OCI-LY1 (cell line): ENCODE measurements at regions not wholly inside any gene's neighbourhood (a gene's known extent, or its start where the extent isn't known, plus 50 kb on each side); places are given as distances from the start of the nearest gene placed in this dataset.

ENCODE experiments used
- H2AFZ ChIP-seq: fragments of 200-600 bp; sonication (generic), shearing (Covaris generic); 2 replicates; pipeline ENCODE4 v1.6.0; 2014; ENCODE audit warnings: antibody characterized with exemption, mild to moderate bottlenecking, low read length
- H3F3A ChIP-seq: fragments of 200-600 bp; sonication (generic), shearing (Covaris generic); 2 replicates; pipeline ENCODE4 v1.6.0; 2014; ENCODE audit warnings: mild to moderate bottlenecking, antibody characterized with exemption, low read length, moderate library complexity; ENCODE audit not compliant: insufficient read depth
- H3K27ac ChIP-seq: fragments of 200-600 bp; sonication (generic); 2 replicates; pipeline ENCODE4 v1.5.1; 2014; ENCODE audit warnings: low read length, mixed run types, mild to moderate bottlenecking, low read depth; ENCODE audit not compliant: poor library complexity, severe bottlenecking
- H3K27me3 ChIP-seq: fragments of 200-600 bp; sonication (generic); 2 replicates; pipeline ENCODE4 v1.6.0; 2014; ENCODE audit warnings: antibody characterized with exemption, mild to moderate bottlenecking, low read length, moderate library complexity; ENCODE audit not compliant: insufficient read depth
- H3K36me3 ChIP-seq: fragments of 200-600 bp; sonication (generic); 2 replicates; pipeline ENCODE4 v1.6.1; 2014; ENCODE audit warnings: mild to moderate bottlenecking, antibody characterized with exemption, low read length, moderate library complexity, mixed read lengths; ENCODE audit not compliant: insufficient read depth
- H3K4me1 ChIP-seq: fragments of 200-600 bp; sonication (generic); 2 replicates; pipeline ENCODE4 v1.5.1; 2014; ENCODE audit warnings: mild to moderate bottlenecking, low read length, moderate library complexity; ENCODE audit not compliant: insufficient read depth, severe bottlenecking
- H3K4me2 ChIP-seq: fragments of 200-600 bp; sonication (generic), shearing (Covaris generic); 2 replicates; pipeline ENCODE4 v1.6.1; 2014; ENCODE audit warnings: low read length
- H3K4me3 ChIP-seq: fragments of 200-600 bp; sonication (generic); 2 replicates; pipeline ENCODE4 v1.5.1; 2014; ENCODE audit warnings: low read length, low read depth, mild to moderate bottlenecking, mixed read lengths; ENCODE audit not compliant: poor library complexity, severe bottlenecking
- H3K79me2 ChIP-seq: fragments of 200-600 bp; shearing (Covaris generic); 2 replicates; pipeline ENCODE4 v1.6.1; 2016; ENCODE audit warnings: mixed run types, low read length, mixed read lengths; ENCODE audit not compliant: insufficient read depth
- H3K9ac ChIP-seq: fragments of 200-600 bp; sonication (generic), shearing (Covaris generic); 2 replicates; pipeline ENCODE4 v1.6.1; 2014; ENCODE audit warnings: mild to moderate bottlenecking, low read length, mixed read lengths
- H3K9me2 ChIP-seq: fragments of 200-600 bp; sonication (generic), shearing (Covaris generic); 2 replicates; pipeline ENCODE4 v1.6.1; 2014; ENCODE audit warnings: low read depth, mild to moderate bottlenecking, low read length, mixed read lengths
- H3K9me3 ChIP-seq: fragments of 200-600 bp; shearing (Covaris generic); 2 replicates; pipeline ENCODE4 v1.6.1; 2014; ENCODE audit warnings: low read length, mixed read lengths
- H4K20me1 ChIP-seq: fragments of 200-600 bp; sonication (generic), shearing (Covaris generic); 2 replicates; pipeline ENCODE4 v1.6.0; 2016; ENCODE audit warnings: mild to moderate bottlenecking, low read length; ENCODE audit not compliant: insufficient read depth
- CTCF ChIP-seq: fragments of 200-600 bp; sonication (generic), shearing (Covaris generic); IDR thresholded peaks from 2 replicates; pipeline ENCODE4 v1.5.1; 2017; ENCODE audit warnings: mild to moderate bottlenecking, antibody characterized with exemption, low read length, moderate library complexity, mixed read lengths
- EZH2 ChIP-seq: fragments of 200-600 bp; sonication (generic), shearing (Covaris generic); IDR thresholded peaks from 2 replicates; pipeline ENCODE4 v1.8.0; 2017; ENCODE audit warnings: borderline replicate concordance, mixed run types, mild to moderate bottlenecking, antibody characterized with exemption, low read length, moderate library complexity, mixed read lengths

- no peaks in the 10 kb centered on the region for H4K20me1 ChIP-seq
- no peak overlapping the region for H3K4me2 ChIP-seq
- no peaks in the 10 kb centered on the region for H3K4me1 ChIP-seq
- H3K9ac ChIP-seq: no peak overlapping the region
- H3K79me2 ChIP-seq: no peaks in the 10 kb centered on the region
- no peaks in the 10 kb centered on the region; the same call in 1 of the 2 replicates for H3K36me3 ChIP-seq
- no peaks in the 10 kb centered on the region for H3K9me2 ChIP-seq
- peaks cover 11% of the 10 kb centered on the region for H3K9me3 ChIP-seq
- H3K27ac ChIP-seq: no peak overlapping the region
- no peak overlapping the region for H3K4me3 ChIP-seq
- H2AFZ ChIP-seq: no peak overlapping the region
- H3F3A ChIP-seq: no peaks in the 10 kb centered on the region
- no peak for TF ChIP-seq EZH2
- no peak for TF ChIP-seq CTCF
- H3K27me3 ChIP-seq: no peaks in the 10 kb centered on the region; the same call in 1 of the 2 replicates
These were observed 1429.6 kb downstream of the TBC1D22A start for GRCh38 chr22:48192071-48192470.

- H3K4me1 ChIP-seq: no peaks in the 10 kb centered on the region
- no peaks in the 10 kb centered on the region; the same call in 1 of the 2 replicates for H3K36me3 ChIP-seq
- H4K20me1 ChIP-seq: no peaks in the 10 kb centered on the region
- H3K9ac ChIP-seq: no peak overlapping the region
- H2AFZ ChIP-seq: no peak overlapping the region
- peaks cover 11% of the 10 kb centered on the region for H3K9me3 ChIP-seq
- H3K4me3 ChIP-seq: no peak overlapping the region
- H3K27me3 ChIP-seq: no peaks in the 10 kb centered on the region; the same call in 1 of the 2 replicates
- TF ChIP-seq EZH2 (no peak), CTCF (no peak)
- no peak overlapping the region for H3K27ac ChIP-seq
- no peaks in the 10 kb centered on the region for H3K9me2 ChIP-seq
- H3F3A ChIP-seq: no peaks in the 10 kb centered on the region
- H3K4me2 ChIP-seq: no peak overlapping the region
- no peaks in the 10 kb centered on the region for H3K79me2 ChIP-seq
These were observed 1425.8 kb downstream of the TBC1D22A start for GRCh38 chr22:48188231-48188721.

GRCh38 chr22:48187356-48187755 is 1424.9 kb downstream of the TBC1D22A start:
- Histone ChIP-seq H4K20me1 (no peaks in the 10 kb centered on the region), H3F3A (no peaks in the 10 kb centered on the region), H3K27ac (no peak overlapping the region), H3K4me1 (no peaks in the 10 kb centered on the region), H3K9me2 (no peaks in the 10 kb centered on the region), H3K79me2 (no peaks in the 10 kb centered on the region), H3K9me3 (peaks cover 11% of the 10 kb centered on the region), H3K36me3 (no peaks in the 10 kb centered on the region; the same call in 1 of the 2 replicates), H3K27me3 (no peaks in the 10 kb centered on the region; the same call in 1 of the 2 replicates), H2AFZ (no peak overlapping the region), H3K9ac (no peak overlapping the region), H3K4me3 (no peak overlapping the region), H3K4me2 (no peak overlapping the region)
- TF ChIP-seq CTCF (no peak), EZH2 (no peak)
